ENCODE measurements at regions not wholly inside any gene's neighbourhood (a gene's known extent, or its start where the extent isn't known, plus 50 kb on each side); places are given as distances from the start of the nearest gene placed in this dataset.

GRCh38 chr20:55714736-55715135 is 290.6 kb downstream of the CBLN4 start:
- Histone ChIP-seq H3K9ac (ENCODE audit: low read depth in 1 of 3, low read length in 3 of 3) (no peak overlapping the region), H3K9me3 (ENCODE audit: control insufficient read depth in 3 of 3, low read length in 3 of 3) (no peaks in the 10 kb centered on the region), H3K4me1 (ENCODE audit: control insufficient read depth in 3 of 3, insufficient read depth in 3 of 3, low read length in 3 of 3) (no peaks in the 10 kb centered on the region)

GRCh38 chr20:55714082-55714481 is 291.2 kb downstream of the CBLN4 start:
- no peaks in the 10 kb centered on the region for H3K4me1 ChIP-seq (ENCODE audit: control insufficient read depth in 3 of 3, insufficient read depth in 3 of 3, low read length in 3 of 3)
- H3K9ac ChIP-seq (ENCODE audit: low read depth in 1 of 3, low read length in 3 of 3) = no peak overlapping the region
- H3K27ac ChIP-seq (ENCODE audit: low read depth, low read length) = no peak overlapping the region
- H3K27me3 ChIP-seq (ENCODE audit: control insufficient read depth in 3 of 3, insufficient read depth in 3 of 3, low read length in 3 of 3) = no peaks in the 10 kb centered on the region
- no peaks in the 10 kb centered on the region for H3K36me3 ChIP-seq (ENCODE audit: control insufficient read depth in 3 of 3, insufficient read depth in 3 of 3, low read length in 3 of 3)
- no peaks in the 10 kb centered on the region for H3K9me3 ChIP-seq (ENCODE audit: control insufficient read depth in 3 of 3, low read length in 3 of 3)
- no peak overlapping the region for H3K4me3 ChIP-seq (ENCODE audit: low read length in 3 of 3)

More at GRCh38 chr20:55714736-55715135, 290.6 kb downstream of the CBLN4 start:
- Histone ChIP-seq H3K27me3 (ENCODE audit: control insufficient read depth in 3 of 3, insufficient read depth in 3 of 3, low read length in 3 of 3) (no peaks in the 10 kb centered on the region), H3K27ac (ENCODE audit: low read depth, low read length) (no peak overlapping the region), H3K36me3 (ENCODE audit: control insufficient read depth in 3 of 3, insufficient read depth in 3 of 3, low read length in 3 of 3) (no peaks in the 10 kb centered on the region), H3K4me3 (ENCODE audit: low read length in 3 of 3) (no peak overlapping the region)

DNA sequence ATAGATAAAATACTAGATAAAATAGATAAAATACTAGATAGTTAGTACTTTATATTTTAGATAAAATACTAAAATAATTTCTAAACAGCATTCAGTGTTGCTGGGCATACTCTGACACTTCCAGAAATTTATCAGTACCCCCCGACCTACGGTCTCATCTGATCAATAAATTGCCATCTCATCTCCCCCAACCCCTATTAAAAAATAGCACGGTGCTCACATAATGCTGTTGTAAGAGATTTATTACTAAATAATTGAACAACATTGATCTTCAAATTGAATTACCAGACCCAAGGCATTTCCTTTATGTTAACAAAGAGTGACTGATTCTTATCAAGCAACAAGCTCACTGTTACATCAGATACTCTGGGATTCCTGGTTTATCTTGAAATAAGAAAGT is 300.9 kb downstream of the CBLN4 start:
- Histone ChIP-seq H3K27ac (ENCODE audit: low read depth, low read length) (no peak overlapping the region), H3K4me1 (ENCODE audit: control insufficient read depth in 3 of 3, insufficient read depth in 3 of 3, low read length in 3 of 3) (no peaks in the 10 kb centered on the region), H3K4me3 (ENCODE audit: low read length in 3 of 3) (no peak overlapping the region), H3K9me3 (ENCODE audit: control insufficient read depth in 3 of 3, low read length in 3 of 3) (no peaks in the 10 kb centered on the region), H3K27me3 (ENCODE audit: control insufficient read depth in 3 of 3, insufficient read depth in 3 of 3, low read length in 3 of 3) (no peaks in the 10 kb centered on the region), H3K36me3 (ENCODE audit: control insufficient read depth in 3 of 3, insufficient read depth in 3 of 3, low read length in 3 of 3) (no peaks in the 10 kb centered on the region), H3K9ac (ENCODE audit: low read depth in 1 of 3, low read length in 3 of 3) (no peak overlapping the region)

DNA sequence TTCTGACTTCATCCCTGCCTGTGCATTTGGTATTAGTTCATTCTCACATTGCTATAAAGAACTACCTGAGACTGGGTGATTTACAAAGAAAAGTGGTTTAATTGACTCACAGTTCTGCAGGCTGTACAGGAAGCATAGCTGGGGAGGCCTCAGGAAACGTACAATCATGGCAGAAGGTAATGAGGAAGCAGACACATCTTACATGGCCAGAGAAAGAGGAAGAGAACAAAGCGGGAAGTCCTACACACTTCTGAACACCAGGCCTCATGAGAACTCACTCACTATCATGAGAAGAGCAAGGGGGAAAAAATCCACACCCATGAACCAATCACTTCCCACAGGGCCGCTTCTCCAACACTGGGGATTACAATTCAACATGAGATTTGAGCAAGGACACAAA is 303.9 kb downstream of the CBLN4 start:
- H3K4me1 ChIP-seq (ENCODE audit: control insufficient read depth in 3 of 3, insufficient read depth in 3 of 3, low read length in 3 of 3) = no peaks in the 10 kb centered on the region
- no peak overlapping the region for H3K9ac ChIP-seq (ENCODE audit: low read depth in 1 of 3, low read length in 3 of 3)
- H3K36me3 ChIP-seq (ENCODE audit: control insufficient read depth in 3 of 3, insufficient read depth in 3 of 3, low read length in 3 of 3) = no peaks in the 10 kb centered on the region
- no peaks in the 10 kb centered on the region for H3K9me3 ChIP-seq (ENCODE audit: control insufficient read depth in 3 of 3, low read length in 3 of 3)
- no peaks in the 10 kb centered on the region for H3K27me3 ChIP-seq (ENCODE audit: control insufficient read depth in 3 of 3, insufficient read depth in 3 of 3, low read length in 3 of 3)
- H3K27ac ChIP-seq (ENCODE audit: low read depth, low read length) = no peak overlapping the region
- H3K4me3 ChIP-seq (ENCODE audit: low read length in 3 of 3) = no peak overlapping the region

DNA sequence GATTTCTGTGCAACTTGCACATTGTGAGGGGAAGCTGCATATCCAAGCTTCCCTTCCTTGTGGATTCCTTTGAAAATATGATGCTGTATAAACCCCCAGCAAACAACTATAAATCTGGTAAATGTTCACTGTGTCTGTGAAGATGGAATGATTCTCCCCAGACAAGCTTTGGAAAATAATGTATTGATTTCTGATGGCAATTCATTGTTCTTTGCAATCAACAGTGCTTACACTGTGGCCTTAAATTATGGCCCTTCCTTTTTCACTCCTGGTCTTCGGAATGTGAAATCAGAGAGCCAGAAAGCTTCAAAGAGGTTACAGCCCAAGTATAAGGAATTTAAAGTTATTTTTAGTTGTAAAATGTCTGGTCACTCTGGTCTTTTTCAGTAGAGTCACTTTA is 308.8 kb downstream of the CBLN4 start:
- no peaks in the 10 kb centered on the region for H3K9me3 ChIP-seq (ENCODE audit: control insufficient read depth in 3 of 3, low read length in 3 of 3)
- H3K27ac ChIP-seq (ENCODE audit: low read depth, low read length) = no peak overlapping the region
- no peaks in the 10 kb centered on the region for H3K36me3 ChIP-seq (ENCODE audit: control insufficient read depth in 3 of 3, insufficient read depth in 3 of 3, low read length in 3 of 3)
- no peak overlapping the region for H3K4me3 ChIP-seq (ENCODE audit: low read length in 3 of 3)
- no peaks in the 10 kb centered on the region for H3K27me3 ChIP-seq (ENCODE audit: control insufficient read depth in 3 of 3, insufficient read depth in 3 of 3, low read length in 3 of 3)
- no peaks in the 10 kb centered on the region for H3K4me1 ChIP-seq (ENCODE audit: control insufficient read depth in 3 of 3, insufficient read depth in 3 of 3, low read length in 3 of 3)
- no peak overlapping the region for H3K9ac ChIP-seq (ENCODE audit: low read depth in 1 of 3, low read length in 3 of 3)

DNA sequence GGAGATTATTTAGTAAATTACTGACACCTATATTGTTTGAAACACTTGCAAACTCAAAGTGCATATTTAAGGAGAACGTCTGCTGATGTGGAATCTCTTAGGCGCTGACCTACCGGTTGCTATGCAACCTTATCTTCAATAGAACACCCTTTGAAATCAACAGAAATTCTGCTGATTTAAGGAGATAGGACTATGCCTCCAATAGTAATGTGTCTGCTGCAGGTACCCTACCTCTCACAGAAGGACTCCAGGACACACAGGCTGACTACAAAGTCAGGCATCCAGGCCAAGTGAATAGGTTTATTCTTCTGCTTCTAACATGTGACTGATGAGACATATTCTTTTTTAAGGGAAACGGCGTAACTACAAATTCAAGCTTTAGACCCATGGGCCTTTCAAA is 311.7 kb downstream of the CBLN4 start:
- no peaks in the 10 kb centered on the region for H3K4me1 ChIP-seq (ENCODE audit: control insufficient read depth in 3 of 3, insufficient read depth in 3 of 3, low read length in 3 of 3)
- H3K4me3 ChIP-seq (ENCODE audit: low read length in 3 of 3) = no peak overlapping the region
- H3K27ac ChIP-seq (ENCODE audit: low read depth, low read length) = no peak overlapping the region
- no peaks in the 10 kb centered on the region for H3K27me3 ChIP-seq (ENCODE audit: control insufficient read depth in 3 of 3, insufficient read depth in 3 of 3, low read length in 3 of 3)
- H3K36me3 ChIP-seq (ENCODE audit: control insufficient read depth in 3 of 3, insufficient read depth in 3 of 3, low read length in 3 of 3) = no peaks in the 10 kb centered on the region
- no peak overlapping the region for H3K9ac ChIP-seq (ENCODE audit: low read depth in 1 of 3, low read length in 3 of 3)
- peaks cover 0 to 2% (median 0%) of the 10 kb centered on the region in 3 donors for H3K9me3 ChIP-seq (ENCODE audit: control insufficient read depth in 3 of 3, low read length in 3 of 3)

DNA sequence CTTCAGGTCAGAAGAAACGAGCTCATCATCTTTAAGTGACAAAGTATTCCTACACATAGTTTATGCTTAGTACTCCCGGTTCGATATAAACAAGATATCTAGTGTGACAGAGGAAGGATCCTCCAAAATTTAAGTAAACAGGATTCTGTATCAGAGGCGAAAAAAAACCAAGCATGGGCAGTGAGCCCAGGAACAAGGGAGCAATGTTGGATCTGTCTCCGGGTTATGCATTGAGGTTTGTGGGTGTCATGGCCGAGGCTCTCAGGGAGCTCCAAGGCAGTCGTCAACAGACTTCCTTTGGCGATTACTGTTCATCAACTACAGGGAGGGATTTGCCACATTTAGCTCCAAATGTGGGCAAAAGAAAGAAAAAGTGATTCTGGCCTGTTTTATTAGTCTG is 319.5 kb downstream of the CBLN4 start:
- Histone ChIP-seq H3K9me3 (ENCODE audit: control insufficient read depth in 3 of 3, low read length in 3 of 3) (peaks cover 0 to 2% (median 0%) of the 10 kb centered on the region in 3 donors), H3K4me1 (ENCODE audit: control insufficient read depth in 3 of 3, insufficient read depth in 3 of 3, low read length in 3 of 3) (no peaks in the 10 kb centered on the region), H3K4me3 (ENCODE audit: low read length in 3 of 3) (no peak overlapping the region), H3K27ac (ENCODE audit: low read depth, low read length) (no peak overlapping the region), H3K9ac (ENCODE audit: low read depth in 1 of 3, low read length in 3 of 3) (no peak overlapping the region), H3K36me3 (ENCODE audit: control insufficient read depth in 3 of 3, insufficient read depth in 3 of 3, low read length in 3 of 3) (no peaks in the 10 kb centered on the region), H3K27me3 (ENCODE audit: control insufficient read depth in 3 of 3, insufficient read depth in 3 of 3, low read length in 3 of 3) (no peaks in the 10 kb centered on the region)

GRCh38 chr20:55685425-55685824 is 319.9 kb downstream of the CBLN4 start:
- Histone ChIP-seq H3K9me3 (ENCODE audit: control insufficient read depth in 3 of 3, low read length in 3 of 3) (peaks cover 0 to 2% (median 0%) of the 10 kb centered on the region in 3 donors), H3K4me1 (ENCODE audit: control insufficient read depth in 3 of 3, insufficient read depth in 3 of 3, low read length in 3 of 3) (no peaks in the 10 kb centered on the region), H3K27me3 (ENCODE audit: control insufficient read depth in 3 of 3, insufficient read depth in 3 of 3, low read length in 3 of 3) (no peaks in the 10 kb centered on the region), H3K4me3 (ENCODE audit: low read length in 3 of 3) (no peak overlapping the region), H3K36me3 (ENCODE audit: control insufficient read depth in 3 of 3, insufficient read depth in 3 of 3, low read length in 3 of 3) (no peaks in the 10 kb centered on the region), H3K9ac (ENCODE audit: low read depth in 1 of 3, low read length in 3 of 3) (no peak overlapping the region), H3K27ac (ENCODE audit: low read depth, low read length) (no peak overlapping the region)

DNA sequence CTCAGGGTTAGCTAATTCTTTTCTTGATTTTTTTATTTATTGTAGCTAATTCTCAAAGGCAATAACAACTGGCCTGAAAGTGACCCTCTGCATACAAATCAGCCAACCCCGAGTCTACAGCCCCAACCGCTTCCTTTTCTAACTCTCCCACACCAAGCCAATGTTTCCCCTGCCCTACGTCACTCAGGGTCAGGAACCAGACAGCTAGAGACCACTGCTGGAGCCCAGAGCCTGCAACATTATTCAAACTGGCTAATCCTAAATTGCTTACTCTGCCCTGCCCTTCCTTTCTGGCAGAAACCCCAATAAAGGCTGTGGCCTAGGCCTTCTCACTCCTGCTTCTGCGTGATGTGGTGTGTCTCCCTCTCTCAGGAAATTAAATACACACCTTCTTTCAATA is 320.7 kb downstream of the CBLN4 start:
- H3K9ac ChIP-seq (ENCODE audit: low read depth in 1 of 3, low read length in 3 of 3) = no peak overlapping the region
- H3K36me3 ChIP-seq (ENCODE audit: control insufficient read depth in 3 of 3, insufficient read depth in 3 of 3, low read length in 3 of 3) = no peaks in the 10 kb centered on the region
- no peaks in the 10 kb centered on the region for H3K27me3 ChIP-seq (ENCODE audit: control insufficient read depth in 3 of 3, insufficient read depth in 3 of 3, low read length in 3 of 3)
- no peak overlapping the region for H3K27ac ChIP-seq (ENCODE audit: low read depth, low read length)
- no peaks in the 10 kb centered on the region for H3K4me1 ChIP-seq (ENCODE audit: control insufficient read depth in 3 of 3, insufficient read depth in 3 of 3, low read length in 3 of 3)
- H3K9me3 ChIP-seq (ENCODE audit: control insufficient read depth in 3 of 3, low read length in 3 of 3) = no peaks in the 10 kb centered on the region
- no peak overlapping the region for H3K4me3 ChIP-seq (ENCODE audit: low read length in 3 of 3)

DNA sequence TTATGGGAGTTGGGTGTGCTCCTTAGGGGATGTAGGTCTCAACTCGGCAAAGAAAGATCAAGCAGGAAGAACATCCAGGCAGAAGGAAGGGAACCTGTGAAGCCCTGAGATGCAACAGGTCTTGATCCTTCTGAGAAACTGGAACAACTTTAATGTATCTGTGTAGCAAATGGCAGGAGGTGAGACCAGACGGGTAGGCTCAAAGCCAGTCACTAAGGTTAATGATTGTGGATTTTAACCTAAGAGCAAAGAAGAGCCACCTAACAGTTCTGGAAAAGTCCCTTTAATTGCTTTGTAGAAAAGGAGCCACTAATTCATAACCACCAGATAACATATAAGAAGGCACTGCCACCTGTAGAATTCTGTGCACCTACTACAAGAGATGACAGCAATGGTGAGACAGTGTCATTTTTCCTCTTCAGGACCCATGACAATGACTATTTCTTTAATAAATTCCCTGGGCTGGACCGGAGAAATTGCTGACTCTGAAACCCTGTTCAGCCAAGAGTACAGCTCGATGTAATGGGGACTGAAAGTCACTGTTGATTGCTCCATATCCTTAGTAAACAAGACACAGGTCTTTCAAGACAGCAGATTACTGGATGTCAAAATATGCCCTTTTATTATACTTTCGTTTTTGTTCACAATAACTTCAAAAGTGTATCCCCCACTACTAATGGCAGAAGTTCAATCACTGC is 326.2 kb downstream of the CBLN4 start:
- Histone ChIP-seq H3K4me3 (ENCODE audit: low read length in 3 of 3) (no peak overlapping the region), H3K36me3 (ENCODE audit: control insufficient read depth in 3 of 3, insufficient read depth in 3 of 3, low read length in 3 of 3) (no peaks in the 10 kb centered on the region), H3K9me3 (ENCODE audit: control insufficient read depth in 3 of 3, low read length in 3 of 3) (no peaks in the 10 kb centered on the region), H3K27ac (ENCODE audit: low read depth, low read length) (no peak overlapping the region), H3K4me1 (ENCODE audit: control insufficient read depth in 3 of 3, insufficient read depth in 3 of 3, low read length in 3 of 3) (no peaks in the 10 kb centered on the region), H3K27me3 (ENCODE audit: control insufficient read depth in 3 of 3, insufficient read depth in 3 of 3, low read length in 3 of 3) (no peaks in the 10 kb centered on the region), H3K9ac (ENCODE audit: low read depth in 1 of 3, low read length in 3 of 3) (no peak overlapping the region)
